MM.1S (cell line): ENCODE measurements at regions not wholly inside any gene's neighbourhood (a gene's known extent, or its start where the extent isn't known, plus 50 kb on each side); places are given as distances from the start of the nearest gene placed in this dataset.

Source experiments
- EZH2 ChIP-seq: fragments of 300-600 bp; sonication (generic); optimal IDR thresholded peaks from 2 replicates; pipeline ENCODE3; 2017; ENCODE audit warnings: low read depth, mild to moderate bottlenecking, antibody characterized with exemption, low read length, mixed read lengths
- EZH2phosphoT487 ChIP-seq: fragments of 300-600 bp; sonication (generic); IDR thresholded peaks from 2 replicates; pipeline ENCODE4 v1.6.1; 2018; ENCODE audit warnings: antibody characterized with exemption, low read length
- TF ChIP-seq, protein P1 (sequence below): fragments of 300-600 bp; sonication (generic); IDR thresholded peaks from 2 replicates; pipeline ENCODE4 v1.5.1; 2016; ENCODE audit warnings: antibody characterized with exemption, low read length, mixed read lengths

DNA sequence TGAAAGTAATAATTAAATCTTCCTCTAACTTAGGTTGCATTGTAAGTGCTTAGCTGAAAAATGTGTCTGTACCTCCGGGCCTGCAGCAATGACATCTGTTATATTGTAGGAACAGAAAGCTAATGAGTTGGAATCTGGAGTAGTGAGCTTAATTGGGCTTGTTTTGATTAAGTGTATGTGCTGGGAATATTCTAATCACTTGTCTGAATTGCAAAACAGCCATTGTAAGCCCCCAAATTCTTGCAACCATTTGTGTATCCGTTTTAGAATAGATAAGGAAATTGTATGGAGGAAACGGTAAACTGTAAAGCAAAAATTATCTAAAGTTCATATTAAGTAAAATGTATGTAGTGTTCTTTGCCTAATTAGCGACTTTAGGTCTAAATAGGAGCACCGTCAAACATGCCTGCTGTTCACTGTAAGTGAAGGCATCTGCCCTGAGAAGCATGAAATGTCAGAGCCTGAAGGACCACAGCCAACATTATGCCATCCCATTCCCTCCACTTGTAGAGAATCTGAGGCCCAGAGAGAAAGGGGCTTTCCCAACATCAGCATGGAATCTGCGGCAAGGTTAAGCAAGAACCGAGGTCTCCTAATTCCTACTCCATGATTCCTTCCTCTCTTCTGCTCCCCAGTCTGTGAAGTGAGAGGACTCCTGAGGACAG is 466.4 kb downstream of the TDRD15 start:
- TF ChIP-seq, protein P1, sequence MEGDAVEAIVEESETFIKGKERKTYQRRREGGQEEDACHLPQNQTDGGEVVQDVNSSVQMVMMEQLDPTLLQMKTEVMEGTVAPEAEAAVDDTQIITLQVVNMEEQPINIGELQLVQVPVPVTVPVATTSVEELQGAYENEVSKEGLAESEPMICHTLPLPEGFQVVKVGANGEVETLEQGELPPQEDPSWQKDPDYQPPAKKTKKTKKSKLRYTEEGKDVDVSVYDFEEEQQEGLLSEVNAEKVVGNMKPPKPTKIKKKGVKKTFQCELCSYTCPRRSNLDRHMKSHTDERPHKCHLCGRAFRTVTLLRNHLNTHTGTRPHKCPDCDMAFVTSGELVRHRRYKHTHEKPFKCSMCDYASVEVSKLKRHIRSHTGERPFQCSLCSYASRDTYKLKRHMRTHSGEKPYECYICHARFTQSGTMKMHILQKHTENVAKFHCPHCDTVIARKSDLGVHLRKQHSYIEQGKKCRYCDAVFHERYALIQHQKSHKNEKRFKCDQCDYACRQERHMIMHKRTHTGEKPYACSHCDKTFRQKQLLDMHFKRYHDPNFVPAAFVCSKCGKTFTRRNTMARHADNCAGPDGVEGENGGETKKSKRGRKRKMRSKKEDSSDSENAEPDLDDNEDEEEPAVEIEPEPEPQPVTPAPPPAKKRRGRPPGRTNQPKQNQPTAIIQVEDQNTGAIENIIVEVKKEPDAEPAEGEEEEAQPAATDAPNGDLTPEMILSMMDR = no peak
- TF ChIP-seq EZH2 (no peak), EZH2phosphoT487 (no peak)
